ENCODE measurements at regions not wholly inside any gene's neighbourhood (a gene's known extent, or its start where the extent isn't known, plus 50 kb on each side); places are given as distances from the start of the nearest gene placed in this dataset.
"Not testable (repeated sequence)": the region's sequence is repeated elsewhere in the genome, so short reads cannot be mapped to it uniquely, and the experiment has no call there.

GRCh38 chr1:143804707-143805356, 167.0 kb downstream of the FAM72C start:
- BruUV-seq (replicated peaks); intact Hi-C loops (cut with micrococcal nuclease; ENCODE audit: unreplicated experiment); H4K20me1 ChIP-seq (ENCODE audit: insufficient read depth, low read length); POLR2A ChIA-PET; FAIRE-seq; H3K27ac ChIP-seq (ENCODE audit: extremely low read length, insufficient read depth, low read length); H2AFZ ChIP-seq (ENCODE audit: low read length); in situ Hi-C loops (cut with HindIII; ENCODE audit: extremely low pct_ligation_motif_present, low pct_unique_long_range_greater_than_20kb); DNase-seq (ENCODE audit: low spot score); H3K4me1 ChIP-seq (ENCODE audit: insufficient read depth, low read length); CTCF ChIA-PET (ENCODE audit: low intra/inter-chr PET ratio, low total read pairs); H3K27me3 ChIP-seq (ENCODE audit: control insufficient read depth in 1 of 2, insufficient read depth in 2 of 2, low read length in 2 of 2); H3K9ac ChIP-seq (ENCODE audit: insufficient read depth, low read depth, low read length); H3K79me2 ChIP-seq (ENCODE audit: insufficient read depth, low read length); H3K9me3 ChIP-seq (ENCODE audit: low read length); H3K36me3 ChIP-seq (replicated peaks in 1 of 2; ENCODE audit: control insufficient read depth in 1 of 2, insufficient read depth in 2 of 2, low read length in 2 of 2): not testable (repeated sequence)
- WGBS (ENCODE audit: low lambda C conversion rate): 0% methylated on average over 12 of the region's 16 CpGs
- H3K4me3 ChIP-seq (replicated peaks in 1 of 3; ENCODE audit: insufficient read depth in 1 of 3, low read depth in 2 of 3, low read length in 3 of 3): peak overlapping the region in 1 of 3 experiments; percentile 40; a peak in 2 of 6 replicates
- H3K4me2 ChIP-seq (ENCODE audit: low read depth, low read length): peak overlapping the region; percentile 45
- ATAC-seq: peak; percentile 78

- BruUV-seq (replicated peaks); CTCF ChIA-PET (ENCODE audit: low intra/inter-chr PET ratio, low total read pairs); H4K20me1 ChIP-seq (ENCODE audit: insufficient read depth, low read length); H3K9me3 ChIP-seq (ENCODE audit: low read length); in situ Hi-C loops (cut with HindIII; ENCODE audit: extremely low pct_ligation_motif_present, low pct_unique_long_range_greater_than_20kb); H3K27ac ChIP-seq (ENCODE audit: extremely low read length, insufficient read depth, low read length); H3K27me3 ChIP-seq (ENCODE audit: control insufficient read depth in 1 of 2, insufficient read depth in 2 of 2, low read length in 2 of 2); H3K79me2 ChIP-seq (ENCODE audit: insufficient read depth, low read length); intact Hi-C loops (cut with micrococcal nuclease; ENCODE audit: unreplicated experiment); H2AFZ ChIP-seq (ENCODE audit: low read length); H3K4me1 ChIP-seq (ENCODE audit: insufficient read depth, low read length); H3K36me3 ChIP-seq (replicated peaks in 1 of 2; ENCODE audit: control insufficient read depth in 1 of 2, insufficient read depth in 2 of 2, low read length in 2 of 2); POLR2A ChIA-PET; H3K9ac ChIP-seq (ENCODE audit: insufficient read depth, low read depth, low read length); FAIRE-seq: not testable (repeated sequence)
- WGBS (ENCODE audit: low lambda C conversion rate): under 1% methylated on average over 18 of the region's 26 CpGs
- TF ChIP-seq PHF8 (CRISPR knock-in tag; IDR thresholded peaks at IDR 0.05): peak; percentile 22; the same call in 1 of the 2 replicates
- TF ChIP-seq ZNF24 (IDR thresholded peaks at IDR 0.05): 0 out of 2 replicates have a peak, but pooled peaks have one; percentile 31
- peak; percentile 20; the same call in 1 of the 2 replicates for TF ChIP-seq KDM2A (CRISPR knock-in tag; IDR thresholded peaks at IDR 0.05; ENCODE audit: borderline replicate concordance, low read depth)
- TF ChIP-seq HMGXB4 (CRISPR knock-in tag; IDR thresholded peaks at IDR 0.05; ENCODE audit: borderline replicate concordance in 1 of 2, low read depth in 1 of 2): peak; percentile 54 to 76; a peak in 3 of 4 replicates
- peak; percentile 46 for TF ChIP-seq ZNF629 (CRISPR knock-in tag; conservative IDR thresholded peaks at IDR 0.05)
- 0 out of 2 replicates have a peak, but pooled peaks have one; percentile 24 for TF ChIP-seq ZFY (CRISPR knock-in tag; IDR thresholded peaks at IDR 0.05)
- 0 out of 2 replicates have a peak, but pooled peaks have one; percentile 39 for TF ChIP-seq MAF1 (CRISPR knock-in tag; IDR thresholded peaks at IDR 0.05; ENCODE audit: borderline replicate concordance)
- peak; percentile 43; the same call in 1 of the 2 replicates for TF ChIP-seq ZNF362 (CRISPR knock-in tag; IDR thresholded peaks at IDR 0.05; ENCODE audit: borderline replicate concordance)
- DNase-seq (ENCODE audit: low spot score) (peak; percentile 1), ATAC-seq (peak; percentile 11; the same call in 2 of the 3 replicates)
- Histone ChIP-seq H3K4me2 (ENCODE audit: low read depth, low read length) (peak overlapping the region; percentile 70), H3K4me3 (replicated peaks in 1 of 3; ENCODE audit: insufficient read depth in 1 of 3, low read depth in 2 of 3, low read length in 3 of 3) (peak overlapping the region; percentile 68 to 76 (median 69); a peak in 5 of 6 replicates)
These were observed 167.8 kb downstream of the FAM72C start for GRCh38 chr1:143803927-143804411.

GRCh38 chr1:143803095-143803494, 168.7 kb downstream of the FAM72C start:
- H3K4me1 ChIP-seq (ENCODE audit: insufficient read depth, low read length); H3K4me2 ChIP-seq (ENCODE audit: low read depth, low read length); DNase-seq (ENCODE audit: low spot score); POLR2A ChIA-PET; H3K27ac ChIP-seq (ENCODE audit: extremely low read length, insufficient read depth, low read length); in situ Hi-C loops (cut with HindIII; ENCODE audit: extremely low pct_ligation_motif_present, low pct_unique_long_range_greater_than_20kb); H3K9ac ChIP-seq (ENCODE audit: insufficient read depth, low read depth, low read length); H4K20me1 ChIP-seq (ENCODE audit: insufficient read depth, low read length); H3K4me3 ChIP-seq (replicated peaks in 1 of 3; ENCODE audit: insufficient read depth in 1 of 3, low read depth in 2 of 3, low read length in 3 of 3); H3K36me3 ChIP-seq (replicated peaks in 1 of 2; ENCODE audit: control insufficient read depth in 1 of 2, insufficient read depth in 2 of 2, low read length in 2 of 2); CTCF ChIA-PET (ENCODE audit: low intra/inter-chr PET ratio, low total read pairs); H3K27me3 ChIP-seq (ENCODE audit: control insufficient read depth in 1 of 2, insufficient read depth in 2 of 2, low read length in 2 of 2); BruUV-seq (replicated peaks); H3K9me3 ChIP-seq (ENCODE audit: low read length); H2AFZ ChIP-seq (ENCODE audit: low read length); intact Hi-C loops (cut with micrococcal nuclease; ENCODE audit: unreplicated experiment); H3K79me2 ChIP-seq (ENCODE audit: insufficient read depth, low read length): not testable (repeated sequence)
- FAIRE-seq (peak; percentile 48), ATAC-seq (peak; percentile 83)
- WGBS (ENCODE audit: low lambda C conversion rate): no CpG with 5 or more reads among the region's 13 CpGs
